ENCODE measurements at regions not wholly inside any gene's neighbourhood (a gene's known extent, or its start where the extent isn't known, plus 50 kb on each side); places are given as distances from the start of the nearest gene placed in this dataset.

- TF ChIP-seq ZNF462 (CRISPR knock-in tag; IDR thresholded peaks at IDR 0.05) (no peak), NANOG (IDR thresholded peaks at IDR 0.05; ENCODE audit: borderline replicate concordance) (no peak), POLR2AphosphoS5 (IDR thresholded peaks at IDR 0.05; ENCODE audit: low read depth) (no peak), JUNB (IDR thresholded peaks at IDR 0.05; ENCODE audit: unreplicated experiment) (no peak), CTCF (conservative IDR thresholded peaks at IDR 0.05; ENCODE audit: low read depth in 2 of 2) (no peak), REST (IDR thresholded peaks at IDR 0.05; ENCODE audit: unreplicated experiment) (no peak)
These were observed 196.9 kb downstream of the C3orf38 start (continued) for GRCh38 chr3:88346643-88347042.

Measured in GM23338 (cell line).